ENCODE measurements at regions not wholly inside any gene's neighbourhood (a gene's known extent, or its start where the extent isn't known, plus 50 kb on each side); places are given as distances from the start of the nearest gene placed in this dataset.

- no peak overlapping the region for H3K27ac ChIP-seq (ENCODE audit: low read length)
- H3K9me3 ChIP-seq (ENCODE audit: control insufficient read depth, insufficient read depth, low read depth, low read length) = no peaks in the 10 kb centered on the region
- DNase-seq (ENCODE audit: low read depth, low spot score) (no peak), ATAC-seq (no peak)
- H3K27me3 ChIP-seq (ENCODE audit: control insufficient read depth, insufficient read depth, low read length) = no peaks in the 10 kb centered on the region
- in situ Hi-C loops (cut with HindIII; ENCODE audit: low pct_unique_long_range_greater_than_20kb, low sequenced_read_pairs) = no loop called here
- no peaks in the 10 kb centered on the region for H3K4me1 ChIP-seq (ENCODE audit: control insufficient read depth, insufficient read depth, low read length)
- ChIA-PET CTCF (no interaction called here), POLR2A (no interaction called here)
- TF ChIP-seq, protein P1, sequence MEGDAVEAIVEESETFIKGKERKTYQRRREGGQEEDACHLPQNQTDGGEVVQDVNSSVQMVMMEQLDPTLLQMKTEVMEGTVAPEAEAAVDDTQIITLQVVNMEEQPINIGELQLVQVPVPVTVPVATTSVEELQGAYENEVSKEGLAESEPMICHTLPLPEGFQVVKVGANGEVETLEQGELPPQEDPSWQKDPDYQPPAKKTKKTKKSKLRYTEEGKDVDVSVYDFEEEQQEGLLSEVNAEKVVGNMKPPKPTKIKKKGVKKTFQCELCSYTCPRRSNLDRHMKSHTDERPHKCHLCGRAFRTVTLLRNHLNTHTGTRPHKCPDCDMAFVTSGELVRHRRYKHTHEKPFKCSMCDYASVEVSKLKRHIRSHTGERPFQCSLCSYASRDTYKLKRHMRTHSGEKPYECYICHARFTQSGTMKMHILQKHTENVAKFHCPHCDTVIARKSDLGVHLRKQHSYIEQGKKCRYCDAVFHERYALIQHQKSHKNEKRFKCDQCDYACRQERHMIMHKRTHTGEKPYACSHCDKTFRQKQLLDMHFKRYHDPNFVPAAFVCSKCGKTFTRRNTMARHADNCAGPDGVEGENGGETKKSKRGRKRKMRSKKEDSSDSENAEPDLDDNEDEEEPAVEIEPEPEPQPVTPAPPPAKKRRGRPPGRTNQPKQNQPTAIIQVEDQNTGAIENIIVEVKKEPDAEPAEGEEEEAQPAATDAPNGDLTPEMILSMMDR (IDR thresholded peaks at IDR 0.05) = no peak
- TF ChIP-seq POLR2AphosphoS5 (IDR thresholded peaks at IDR 0.05; ENCODE audit: low read depth, low read length) = no peak
- no peak for TF ChIP-seq TCF7L2 (IDR thresholded peaks at IDR 0.05; ENCODE audit: low read depth, low read length)
- no peak for TF ChIP-seq REST (IDR thresholded peaks at IDR 0.05; ENCODE audit: insufficient read depth in 1 of 2, low read depth in 2 of 2, low read length in 1 of 2)
- no peak for TF ChIP-seq SIN3A (IDR thresholded peaks at IDR 0.05; ENCODE audit: borderline replicate concordance, insufficient read depth, low read depth, low read length)
- BruUV-seq (replicated peaks) = no TSS peak
- intact Hi-C loops (cut with micrococcal nuclease; ENCODE audit: unreplicated experiment) = no loop called here
- H3K36me3 ChIP-seq (ENCODE audit: control insufficient read depth, insufficient read depth, low read length) = no peaks in the 10 kb centered on the region
- H3K4me3 ChIP-seq (ENCODE audit: low read depth in 2 of 2, low read length in 2 of 2) = no peak overlapping the region
Measured at GRCh38 chr22:47796128-47796908, 1033.9 kb downstream of the TBC1D22A start.

GRCh38 chr22:47795477-47796127 is 1033.2 kb downstream of the TBC1D22A start:
- in situ Hi-C loops (cut with HindIII; ENCODE audit: low pct_unique_long_range_greater_than_20kb, low sequenced_read_pairs) = no loop called here
- CTCF ChIA-PET = no interaction called here
- H3K27me3 ChIP-seq (ENCODE audit: control insufficient read depth, insufficient read depth, low read length) = no peaks in the 10 kb centered on the region
- intact Hi-C loops (cut with micrococcal nuclease; ENCODE audit: unreplicated experiment) = no loop called here
- ATAC-seq (no peak), DNase-seq (ENCODE audit: low read depth, low spot score) (no peak)
- POLR2A ChIA-PET = no interaction called here
- TF ChIP-seq REST (IDR thresholded peaks at IDR 0.05; ENCODE audit: insufficient read depth in 1 of 2, low read depth in 2 of 2, low read length in 1 of 2) (no peak), SIN3A (IDR thresholded peaks at IDR 0.05; ENCODE audit: borderline replicate concordance, insufficient read depth, low read depth, low read length) (no peak), TCF7L2 (IDR thresholded peaks at IDR 0.05; ENCODE audit: low read depth, low read length) (no peak), POLR2AphosphoS5 (IDR thresholded peaks at IDR 0.05; ENCODE audit: low read depth, low read length) (no peak)
- TF ChIP-seq, protein P1 (IDR thresholded peaks at IDR 0.05) = no peak
- no peak overlapping the region for H3K4me3 ChIP-seq (ENCODE audit: low read depth in 2 of 2, low read length in 2 of 2)
- H3K4me1 ChIP-seq (ENCODE audit: control insufficient read depth, insufficient read depth, low read length) = no peaks in the 10 kb centered on the region
- H3K27ac ChIP-seq (ENCODE audit: low read length) = no peak overlapping the region
- no TSS peak for BruUV-seq (replicated peaks)
- H3K9me3 ChIP-seq (ENCODE audit: control insufficient read depth, insufficient read depth, low read depth, low read length) = no peaks in the 10 kb centered on the region
- H3K36me3 ChIP-seq (ENCODE audit: control insufficient read depth, insufficient read depth, low read length) = no peaks in the 10 kb centered on the region

All from Panc1 (cell line).